ENCODE measurements at regions not wholly inside any gene's neighbourhood (a gene's known extent, or its start where the extent isn't known, plus 50 kb on each side); places are given as distances from the start of the nearest gene placed in this dataset.

- DNase-seq (ENCODE audit: low read depth): no peak
- H3K4me3 ChIP-seq (ENCODE audit: low read depth, low read length): no peak overlapping the region
- no peak for TF ChIP-seq CTCF (IDR thresholded peaks at IDR 0.05; ENCODE audit: insufficient read depth, low read depth, low read length)
Measured at GRCh38 chr17:73932216-73932749, 271.2 kb upstream of the RPL38 start.

GRCh38 chr17:73933164-73933766 is 270.2 kb upstream of the RPL38 start:
- no peak for TF ChIP-seq CTCF (IDR thresholded peaks at IDR 0.05; ENCODE audit: insufficient read depth, low read depth, low read length)
- no peak for DNase-seq (ENCODE audit: low read depth)
- no peak overlapping the region for H3K4me3 ChIP-seq (ENCODE audit: low read depth, low read length)

- no peak overlapping the region for H3K4me3 ChIP-seq (ENCODE audit: low read depth, low read length)
- no peak for TF ChIP-seq CTCF (IDR thresholded peaks at IDR 0.05; ENCODE audit: insufficient read depth, low read depth, low read length)
- no peak for DNase-seq (ENCODE audit: low read depth)
Measured at GRCh38 chr17:73933871-73934270, 269.6 kb upstream of the RPL38 start.

DNA sequence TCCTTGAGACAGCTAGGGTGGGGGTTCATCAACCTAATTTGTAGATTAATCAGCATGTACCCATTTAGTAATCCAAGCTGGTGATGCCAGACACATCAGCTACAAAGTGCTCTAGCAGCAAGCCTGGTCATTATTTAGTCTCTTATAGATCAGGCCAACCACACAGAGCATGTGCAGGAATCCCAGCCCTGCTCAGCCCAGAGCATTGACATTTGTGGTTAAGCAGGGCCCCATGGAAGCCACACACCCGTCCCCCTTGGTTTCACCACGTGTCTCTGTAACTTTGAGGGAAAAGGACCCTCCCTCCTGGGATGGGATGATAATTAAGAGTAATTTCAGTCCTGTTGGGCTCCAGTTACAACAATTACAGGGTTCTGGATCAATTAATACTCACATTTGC is 268.8 kb upstream of the RPL38 start:
- no peak overlapping the region for H3K4me3 ChIP-seq (ENCODE audit: low read depth, low read length)
- TF ChIP-seq CTCF (IDR thresholded peaks at IDR 0.05; ENCODE audit: insufficient read depth, low read depth, low read length): no peak
- DNase-seq (ENCODE audit: low read depth): no peak

DNA sequence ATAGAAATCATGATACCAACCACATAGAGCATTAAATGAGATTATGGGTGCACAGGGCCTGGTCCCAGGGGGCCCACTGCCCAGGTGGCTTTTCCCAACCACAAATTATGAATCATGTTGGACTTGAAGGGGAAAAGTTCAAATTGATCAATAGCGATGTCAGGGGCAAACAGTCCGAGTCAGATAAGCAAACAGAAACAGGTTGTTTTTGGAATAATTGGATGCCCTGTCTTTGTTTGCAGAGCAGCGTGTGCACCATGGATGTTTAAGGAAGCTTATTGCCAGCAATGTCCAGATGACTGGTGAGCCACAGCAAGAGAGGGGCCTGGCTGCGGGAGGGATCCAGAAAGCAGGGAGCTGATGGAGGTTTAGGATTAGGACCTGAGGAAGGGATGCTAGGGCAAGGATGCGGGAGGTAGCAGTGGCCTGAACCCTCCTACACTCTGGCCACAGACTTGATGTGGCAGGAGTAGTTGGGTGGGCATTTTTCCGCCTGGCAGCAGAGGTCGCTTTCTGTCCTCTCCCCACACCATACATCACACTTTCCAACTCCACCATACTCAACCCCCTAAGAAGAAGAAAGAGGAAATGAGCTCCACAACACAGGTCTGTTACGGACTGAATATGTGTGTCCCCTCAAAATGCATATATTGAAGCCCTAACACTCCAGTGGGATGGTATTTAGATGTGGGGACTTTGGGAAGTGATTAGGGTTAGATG is 266.4 kb upstream of the RPL38 start:
- no peak overlapping the region for H3K4me3 ChIP-seq (ENCODE audit: low read depth, low read length)
- no peak for DNase-seq (ENCODE audit: low read depth)
- no peak for TF ChIP-seq CTCF (IDR thresholded peaks at IDR 0.05; ENCODE audit: insufficient read depth, low read depth, low read length)

DNA sequence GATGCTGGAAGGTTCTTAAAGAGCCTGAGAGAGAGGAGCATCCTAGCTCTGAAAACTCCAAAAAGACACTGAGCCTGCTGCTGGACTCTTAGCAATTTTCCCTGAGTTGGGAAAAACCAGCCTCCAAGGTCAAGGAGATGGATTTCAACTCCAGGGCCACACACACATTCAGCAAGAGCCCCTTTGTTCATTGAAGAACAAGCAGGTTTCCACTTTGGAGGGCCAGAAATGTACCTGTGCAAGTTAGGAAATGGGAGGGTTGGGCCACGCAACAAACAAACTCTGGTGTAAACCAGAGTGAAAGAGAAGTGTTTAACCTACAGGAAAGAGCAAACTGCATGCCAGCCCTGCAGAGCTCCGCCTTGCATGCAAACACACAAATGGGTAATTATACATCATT is 264.8 kb upstream of the RPL38 start:
- no peak overlapping the region for H3K4me3 ChIP-seq (ENCODE audit: low read depth, low read length)
- TF ChIP-seq CTCF (IDR thresholded peaks at IDR 0.05; ENCODE audit: insufficient read depth, low read depth, low read length): no peak
- no peak for DNase-seq (ENCODE audit: low read depth)
